Stimulated activated CD8-positive, alpha-beta memory T cell treated with anti-CD3 and anti-CD28 coated beads, Interleukin-7, amount 100 ng/mL, for 48 hours (primary cell): ENCODE measurements at regions not wholly inside any gene's neighbourhood (a gene's known extent, or its start where the extent isn't known, plus 50 kb on each side); places are given as distances from the start of the nearest gene placed in this dataset.
"Not testable (repeated sequence)": the region's sequence is repeated elsewhere in the genome, so short reads cannot be mapped to it uniquely, and the experiment has no call there.

Experiments used
- DNase-seq, 2 donors: peaks; one replicate each; pipeline ENCODE4 v3.0.0-alpha.2; 2020; ENCODE audit warnings: low read depth in 1 of 2; ENCODE audit errors: extremely low read depth in 1 of 2

- DNase-seq, result no peak
Measured at GRCh38 chr6:14546036-14546435, 428.5 kb downstream of the CD83 start.

- DNase-seq, result no peak
Measured at GRCh38 chr6:14547284-14547998, 429.9 kb downstream of the CD83 start.

GRCh38 chr6:14549304-14549770 lies 431.8 kb downstream of the CD83 start:
- DNase-seq, result no peak

- no peak for DNase-seq
Measured at GRCh38 chr6:14549871-14550270, 432.3 kb downstream of the CD83 start.

- DNase-seq, result no peak
Measured at GRCh38 chr6:14550410-14550809, 432.8 kb downstream of the CD83 start.

GRCh38 chr6:14550822-14551221 lies 433.2 kb downstream of the CD83 start:
- no peak for DNase-seq

GRCh38 chr6:14551601-14552000 lies 434.0 kb downstream of the CD83 start:
- not testable (repeated sequence) for DNase-seq

GRCh38 chr6:14552891-14553290 lies 435.3 kb downstream of the CD83 start:
- no peak for DNase-seq

- no peak for DNase-seq
Measured at GRCh38 chr6:14553515-14553914, 435.9 kb downstream of the CD83 start.

GRCh38 chr6:14555804-14556203 lies 438.2 kb downstream of the CD83 start:
- no peak for DNase-seq

GRCh38 chr6:14559746-14560536 lies 442.4 kb downstream of the CD83 start:
- no peak for DNase-seq

GRCh38 chr6:14561563-14561962 lies 444.0 kb downstream of the CD83 start:
- not testable (repeated sequence) for DNase-seq

- DNase-seq, result no peak
Measured at GRCh38 chr6:14567842-14568241, 450.3 kb downstream of the CD83 start.

GRCh38 chr6:14569394-14569793 lies 451.8 kb downstream of the CD83 start:
- no peak for DNase-seq

- DNase-seq, result not testable (repeated sequence)
Measured at GRCh38 chr6:14569874-14570273, 452.3 kb downstream of the CD83 start.

GRCh38 chr6:14571001-14571400 lies 453.4 kb downstream of the CD83 start:
- DNase-seq, result no peak

- DNase-seq, result no peak
Measured at GRCh38 chr6:14571746-14572145, 454.2 kb downstream of the CD83 start.

- DNase-seq, result no peak
Measured at GRCh38 chr6:14573267-14573666, 455.7 kb downstream of the CD83 start.

GRCh38 chr6:14573703-14574290 lies 456.2 kb downstream of the CD83 start:
- DNase-seq, result no peak

GRCh38 chr6:14575961-14576360 lies 458.4 kb downstream of the CD83 start:
- no peak for DNase-seq

- no peak for DNase-seq
Measured at GRCh38 chr6:14578994-14579393, 461.4 kb downstream of the CD83 start.

- no peak for DNase-seq
Measured at GRCh38 chr6:14582749-14583148, 465.2 kb downstream of the CD83 start.
